Endodermal cell (in vitro differentiated cells): ENCODE measurements at regions not wholly inside any gene's neighbourhood (a gene's known extent, or its start where the extent isn't known, plus 50 kb on each side); places are given as distances from the start of the nearest gene placed in this dataset.

Experiments used
- DNase-seq: peaks from one replicate; pipeline ENCODE4 v3.0.0-alpha.2; 2017
- H3K27ac ChIP-seq: 2 replicates; pipeline ENCODE4 v1.5.1; 2013; ENCODE audit warnings: mild to moderate bottlenecking, low read depth, low read length, moderate library complexity
- H3K27me3 ChIP-seq: 2 replicates; pipeline ENCODE4 v1.6.1; 2013; ENCODE audit warnings: mild to moderate bottlenecking, low read length, moderate library complexity; ENCODE audit not compliant: insufficient read depth, control insufficient read depth, poor library complexity, severe bottlenecking
- H3K36me3 ChIP-seq: 2 replicates; pipeline ENCODE4 v1.7.0; 2013; ENCODE audit warnings: mild to moderate bottlenecking, low read length, moderate library complexity; ENCODE audit not compliant: control insufficient read depth, insufficient read depth
- H3K4me1 ChIP-seq: one replicate; pipeline ENCODE4 v1.7.0; 2013; ENCODE audit warnings: low read length; ENCODE audit not compliant: control insufficient read depth, insufficient read depth
- H3K4me3 ChIP-seq: 2 replicates; pipeline ENCODE4 v1.5.1; 2013; ENCODE audit warnings: mild to moderate bottlenecking, low read length, moderate library complexity
- H3K9ac ChIP-seq: 2 replicates; pipeline ENCODE4 v1.6.1; 2013; ENCODE audit warnings: mild to moderate bottlenecking, low read length, moderate library complexity; ENCODE audit not compliant: poor library complexity, severe bottlenecking; ENCODE audit errors: extremely low read depth
- H3K9me3 ChIP-seq: 2 replicates; pipeline ENCODE4 v1.6.1; 2013; ENCODE audit warnings: mild to moderate bottlenecking, low read length, moderate library complexity; ENCODE audit not compliant: control insufficient read depth
- H3K27ac Mint-ChIP-seq: 2 replicates; pipeline ENCODE4 v1.8.0; 2020; ENCODE audit warnings: mixed read lengths
- H3K27me3 Mint-ChIP-seq: 2 replicates; pipeline ENCODE4 v1.8.0; 2021; ENCODE audit warnings: mild to moderate bottlenecking, mixed read lengths; ENCODE audit not compliant: insufficient read depth
- H3K36me3 Mint-ChIP-seq: 2 replicates; pipeline ENCODE4 v1.8.0; 2020; ENCODE audit warnings: low read depth, mixed read lengths
- H3K4me1 Mint-ChIP-seq: 2 replicates; pipeline ENCODE4 v1.8.0; 2020; ENCODE audit warnings: mixed read lengths
- H3K4me3 Mint-ChIP-seq: 2 replicates; pipeline ENCODE4 v1.8.0; 2020; ENCODE audit warnings: mild to moderate bottlenecking, moderate library complexity, mixed read lengths
- H3K9me3 Mint-ChIP-seq: 2 replicates; pipeline ENCODE4 v1.8.0; 2020; ENCODE audit warnings: mild to moderate bottlenecking, mixed read lengths
- CTCF ChIP-seq: fragments of 200-600 bp; sonication (generic); conservative IDR thresholded peaks from 2 replicates; pipeline ENCODE4 v1.5.0; 2021; ENCODE audit warnings: antibody characterized with exemption, mild to moderate bottlenecking
- WGBS, 2 experiments: methylation state at CpG; one replicate each; pipeline versions ENCODE4 v1.1.5 to v1.1.7; 2013; ENCODE audit warnings: missing lambda C conversion rate in 2 of 2, mixed read lengths in 1 of 2; ENCODE audit not compliant: insufficient coverage in 1 of 2, insufficient read length in 1 of 2; 5-methylcytosine and 5-hydroxymethylcytosine counted together

- no peak overlapping the region for H3K4me3 Mint-ChIP-seq
- no peaks in the 10 kb centered on the region for H3K36me3 Mint-ChIP-seq
- no peak overlapping the region for H3K27ac Mint-ChIP-seq
- WGBS, 2 experiments = 97 to 100% methylated on average over 2 to 5 of the region's 5 CpGs
- peaks cover 8% of the 10 kb centered on the region for H3K27me3 ChIP-seq
- no peak overlapping the region for H3K4me3 ChIP-seq
- no peak for TF ChIP-seq CTCF
- DNase-seq = no peak
- no peak overlapping the region for H3K9ac ChIP-seq
- H3K27ac ChIP-seq = no peak overlapping the region
- H3K4me1 ChIP-seq = no peaks in the 10 kb centered on the region
- H3K9me3 Mint-ChIP-seq = no peaks in the 10 kb centered on the region
- H3K9me3 ChIP-seq = no peaks in the 10 kb centered on the region
- H3K36me3 ChIP-seq = no peaks in the 10 kb centered on the region
- peaks cover 3% of the 10 kb centered on the region for H3K4me1 Mint-ChIP-seq
- peaks cover 8% of the 10 kb centered on the region for H3K27me3 Mint-ChIP-seq
Observed at GRCh38 chr10:88209837-88210561, 346.6 kb downstream of the PTEN start.

GRCh38 chr10:88211230-88211629 is 347.8 kb downstream of the PTEN start:
- no peak for TF ChIP-seq CTCF
- H3K27ac Mint-ChIP-seq = no peak overlapping the region
- 88 to 100% methylated on average over 1 of the region's 1 CpG for WGBS, 2 experiments
- no peaks in the 10 kb centered on the region for H3K36me3 ChIP-seq
- no peaks in the 10 kb centered on the region for H3K9me3 Mint-ChIP-seq
- no peak overlapping the region for H3K27ac ChIP-seq
- DNase-seq = no peak
- H3K4me1 ChIP-seq = no peaks in the 10 kb centered on the region
- H3K4me3 Mint-ChIP-seq = no peak overlapping the region
- no peaks in the 10 kb centered on the region for H3K36me3 Mint-ChIP-seq
- H3K9me3 ChIP-seq = no peaks in the 10 kb centered on the region
- no peak overlapping the region for H3K9ac ChIP-seq
- H3K27me3 Mint-ChIP-seq = peaks cover 9% of the 10 kb centered on the region
- H3K27me3 ChIP-seq = peaks cover 3% of the 10 kb centered on the region
- H3K4me1 Mint-ChIP-seq = peaks cover 3% of the 10 kb centered on the region
- H3K4me3 ChIP-seq = no peak overlapping the region

- Mint-ChIP-seq H3K27ac (no peak overlapping the region), H3K27me3 (peaks cover 10% of the 10 kb centered on the region), H3K9me3 (no peaks in the 10 kb centered on the region), H3K4me1 (peaks cover 11% of the 10 kb centered on the region), H3K36me3 (no peaks in the 10 kb centered on the region), H3K4me3 (no peak overlapping the region)
- Histone ChIP-seq H3K27ac (no peak overlapping the region), H3K36me3 (no peaks in the 10 kb centered on the region), H3K9ac (no peak overlapping the region), H3K4me3 (no peak overlapping the region), H3K4me1 (no peaks in the 10 kb centered on the region), H3K27me3 (peaks cover 3% of the 10 kb centered on the region), H3K9me3 (no peaks in the 10 kb centered on the region)
- no peak for TF ChIP-seq CTCF
- no peak for DNase-seq
Observed at GRCh38 chr10:88212069-88212468, 348.6 kb downstream of the PTEN start.
